ENCODE measurements at regions not wholly inside any gene's neighbourhood (a gene's known extent, or its start where the extent isn't known, plus 50 kb on each side); places are given as distances from the start of the nearest gene placed in this dataset.

DNA sequence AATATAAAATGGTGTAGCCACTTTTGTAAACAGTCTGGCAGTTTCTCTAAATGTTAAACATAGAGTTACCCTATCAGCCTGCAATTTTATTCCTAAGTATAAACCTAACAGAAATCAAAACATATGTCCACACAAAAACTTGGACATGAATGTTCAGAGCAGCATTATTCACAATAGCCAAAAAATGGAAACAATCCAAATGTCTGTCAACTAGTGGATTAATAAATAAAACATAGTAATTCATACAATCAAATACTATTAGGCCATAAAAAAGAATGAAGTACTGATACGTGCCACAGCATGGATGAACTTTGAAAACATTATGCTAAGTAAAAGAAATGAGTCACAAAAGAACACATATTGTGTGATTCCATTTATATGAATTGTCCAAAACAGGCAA is 196.5 kb downstream of the NUAK1 start:
- TF ChIP-seq, protein P1, sequence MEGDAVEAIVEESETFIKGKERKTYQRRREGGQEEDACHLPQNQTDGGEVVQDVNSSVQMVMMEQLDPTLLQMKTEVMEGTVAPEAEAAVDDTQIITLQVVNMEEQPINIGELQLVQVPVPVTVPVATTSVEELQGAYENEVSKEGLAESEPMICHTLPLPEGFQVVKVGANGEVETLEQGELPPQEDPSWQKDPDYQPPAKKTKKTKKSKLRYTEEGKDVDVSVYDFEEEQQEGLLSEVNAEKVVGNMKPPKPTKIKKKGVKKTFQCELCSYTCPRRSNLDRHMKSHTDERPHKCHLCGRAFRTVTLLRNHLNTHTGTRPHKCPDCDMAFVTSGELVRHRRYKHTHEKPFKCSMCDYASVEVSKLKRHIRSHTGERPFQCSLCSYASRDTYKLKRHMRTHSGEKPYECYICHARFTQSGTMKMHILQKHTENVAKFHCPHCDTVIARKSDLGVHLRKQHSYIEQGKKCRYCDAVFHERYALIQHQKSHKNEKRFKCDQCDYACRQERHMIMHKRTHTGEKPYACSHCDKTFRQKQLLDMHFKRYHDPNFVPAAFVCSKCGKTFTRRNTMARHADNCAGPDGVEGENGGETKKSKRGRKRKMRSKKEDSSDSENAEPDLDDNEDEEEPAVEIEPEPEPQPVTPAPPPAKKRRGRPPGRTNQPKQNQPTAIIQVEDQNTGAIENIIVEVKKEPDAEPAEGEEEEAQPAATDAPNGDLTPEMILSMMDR (conservative IDR thresholded peaks at IDR 0.05): no peak
- no peak overlapping the region for H3K27ac ChIP-seq

DNA sequence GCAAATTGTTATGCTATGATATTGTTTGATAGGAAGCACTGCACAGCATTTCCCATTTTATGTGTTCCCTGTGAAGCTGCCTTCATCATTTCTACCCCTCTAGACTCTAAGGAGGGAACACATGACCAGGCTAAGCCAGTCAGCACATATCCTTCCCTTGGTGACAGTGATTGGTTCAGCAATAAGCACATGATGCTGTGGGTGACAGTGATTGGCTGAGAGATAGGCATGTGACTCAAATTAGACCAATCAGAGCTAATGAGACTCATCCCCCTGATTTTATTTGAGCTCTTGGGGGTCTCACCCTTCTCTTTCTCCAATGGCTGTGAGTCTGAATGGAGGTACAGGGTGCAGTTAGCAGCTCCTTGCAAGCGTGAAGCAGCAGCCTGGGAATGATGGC is 195.2 kb downstream of the NUAK1 start:
- H3K27ac ChIP-seq: no peak overlapping the region

DNA sequence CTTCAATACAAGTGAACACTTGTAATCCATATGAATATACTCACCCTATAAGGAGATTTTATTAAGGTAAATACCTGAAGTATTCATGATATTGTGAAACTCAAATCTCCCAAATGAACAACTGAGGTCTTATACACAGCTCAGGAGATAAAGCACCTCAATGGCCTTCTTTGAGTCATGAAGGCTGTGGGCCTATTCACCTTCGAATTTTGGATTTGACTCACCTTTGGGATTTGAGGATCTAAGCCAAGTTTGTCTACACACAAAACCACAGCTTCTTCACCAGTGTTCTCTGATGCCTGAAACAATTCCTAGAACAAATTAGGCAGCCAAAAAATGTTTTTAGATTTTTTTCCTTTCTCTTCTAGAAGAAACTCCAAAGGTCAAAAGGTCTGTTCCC is 194.1 kb downstream of the NUAK1 start:
- TF ChIP-seq, protein P1 (conservative IDR thresholded peaks at IDR 0.05): no peak

More for the DNA sequence above, 195.2 kb downstream of the NUAK1 start:
- TF ChIP-seq, protein P1 (conservative IDR thresholded peaks at IDR 0.05): no peak

DNA sequence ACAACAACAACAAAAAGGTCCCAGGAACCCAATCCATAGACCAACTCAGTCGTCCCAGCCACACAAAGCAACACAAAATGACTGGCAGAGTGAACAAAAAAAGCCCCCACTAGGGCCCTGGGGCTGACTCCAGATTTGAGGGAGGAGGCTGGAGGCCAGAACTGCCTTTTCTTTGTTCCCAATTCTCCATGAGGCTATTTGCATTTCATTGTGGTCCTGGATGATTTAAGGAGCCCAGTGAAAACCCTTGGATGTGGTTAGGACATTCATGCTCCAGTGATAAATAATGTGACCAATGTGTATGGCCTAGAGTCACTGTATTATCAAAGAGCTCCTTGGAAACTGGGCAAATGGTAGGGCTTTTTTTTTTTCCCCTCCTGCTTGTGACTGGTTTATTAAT is 192.9 kb downstream of the NUAK1 start:
- no peak overlapping the region for H3K27ac ChIP-seq
- TF ChIP-seq, protein P1 (conservative IDR thresholded peaks at IDR 0.05): no peak

More for the DNA sequence above, 194.1 kb downstream of the NUAK1 start:
- H3K27ac ChIP-seq: no peak overlapping the region

DNA sequence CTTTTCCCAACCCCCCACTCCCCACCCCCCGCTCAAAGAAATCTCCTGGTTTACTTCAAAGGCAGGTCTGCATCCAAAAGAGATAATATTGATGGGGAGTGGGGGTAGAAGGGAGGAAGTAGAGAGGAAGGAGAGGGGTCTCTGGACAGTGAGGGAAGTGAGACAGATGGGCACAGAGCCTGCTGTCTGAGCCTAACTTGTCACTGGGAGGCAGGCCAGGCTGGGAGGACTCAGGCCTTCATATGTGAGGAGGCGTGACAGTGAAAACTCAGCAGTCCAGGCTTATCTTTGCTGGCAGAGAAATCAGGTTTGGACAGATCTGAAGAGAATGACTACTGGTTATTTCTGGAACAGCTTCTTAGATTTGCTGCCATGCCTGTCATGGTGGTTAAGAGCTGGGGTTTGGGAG is 192.3 kb downstream of the NUAK1 start:
- TF ChIP-seq, protein P1 (conservative IDR thresholded peaks at IDR 0.05): no peak
- no peak overlapping the region for H3K27ac ChIP-seq

DNA sequence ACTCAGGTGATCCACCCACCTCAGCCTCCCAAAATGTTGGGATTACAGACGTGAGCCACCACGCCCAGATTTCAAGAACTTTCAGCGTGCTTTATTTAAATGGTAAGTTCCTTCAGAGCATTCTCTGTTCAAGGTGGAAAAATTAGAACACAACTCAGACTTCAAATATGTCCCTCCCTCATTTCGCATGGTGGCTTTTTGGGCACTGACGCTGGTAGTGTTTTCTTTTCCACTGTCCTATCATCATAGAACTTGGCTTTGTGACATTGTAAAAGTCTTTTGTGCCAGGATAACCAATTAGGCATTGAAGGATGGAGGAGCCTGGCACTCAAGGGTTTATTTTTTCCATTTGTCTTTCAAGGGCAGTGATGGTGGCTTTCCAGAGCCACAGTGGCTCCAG is 190.8 kb downstream of the NUAK1 start:
- no peak overlapping the region for H3K27ac ChIP-seq
- TF ChIP-seq, protein P1 (conservative IDR thresholded peaks at IDR 0.05): no peak

DNA sequence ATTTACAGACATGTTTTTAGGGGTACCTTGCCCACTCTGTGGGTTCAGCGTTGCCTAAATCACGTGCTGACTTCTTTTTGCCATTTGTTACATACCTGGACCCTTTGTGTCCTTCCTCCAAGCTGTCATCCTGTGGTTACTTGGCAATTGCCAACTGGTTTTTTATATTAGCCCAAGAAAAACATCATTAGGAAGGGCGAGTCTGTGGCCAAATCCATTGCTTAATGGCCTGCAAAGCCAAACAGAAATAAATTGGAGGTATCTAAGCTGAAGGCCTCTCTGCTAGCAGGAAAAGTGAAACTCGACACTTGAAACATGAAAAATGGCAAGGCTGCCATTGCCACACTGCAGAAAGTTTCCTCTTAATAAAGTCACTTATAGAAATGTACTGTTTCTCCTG is 190.4 kb downstream of the NUAK1 start:
- H3K27ac ChIP-seq: no peak overlapping the region
- TF ChIP-seq, protein P1 (conservative IDR thresholded peaks at IDR 0.05): no peak

DNA sequence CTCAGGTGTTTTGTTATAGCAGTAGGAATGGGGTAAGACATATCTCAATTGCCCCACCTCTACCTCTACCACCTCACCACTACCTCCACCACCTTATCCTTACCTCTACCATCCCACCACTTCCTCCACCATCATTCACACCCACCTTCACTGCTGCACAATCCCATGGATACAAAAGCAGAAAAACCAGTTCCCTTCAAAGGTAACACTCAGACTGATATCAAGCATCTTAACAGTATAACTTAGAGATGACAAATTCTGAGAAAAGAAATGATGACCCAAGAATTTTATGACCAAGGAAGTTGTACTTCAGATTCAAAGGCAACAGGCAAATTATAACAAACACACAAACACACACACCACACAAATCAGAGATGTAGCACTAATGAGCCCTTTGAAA is 189.4 kb downstream of the NUAK1 start:
- TF ChIP-seq, protein P1 (conservative IDR thresholded peaks at IDR 0.05): no peak
- no peak overlapping the region for H3K27ac ChIP-seq

All from VCaP (cell line).